ENCODE measurements at regions not wholly inside any gene's neighbourhood (a gene's known extent, or its start where the extent isn't known, plus 50 kb on each side); places are given as distances from the start of the nearest gene placed in this dataset.

DNA sequence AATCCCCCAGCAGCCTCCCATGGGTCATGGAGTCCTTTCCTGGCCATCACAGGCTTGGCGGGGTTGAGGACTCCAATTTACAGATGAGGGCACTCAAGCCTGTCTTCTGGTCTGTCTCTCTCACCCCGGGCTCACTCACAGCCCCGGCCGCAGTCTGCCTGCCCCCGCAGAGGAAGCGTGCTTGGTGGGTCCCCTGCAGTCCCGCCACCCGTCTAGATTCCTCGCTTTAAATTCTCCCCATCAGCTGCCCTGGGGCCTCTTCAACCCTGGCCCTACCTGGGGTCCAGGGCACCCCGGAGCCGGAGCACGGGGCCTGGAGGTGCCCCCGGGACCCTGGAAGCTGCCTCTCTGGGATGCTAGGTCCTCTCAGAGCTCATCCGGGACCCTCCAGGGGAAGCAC, 92.9 kb downstream of the ENGASE start:
- Histone ChIP-seq H3K4me3 (ENCODE audit: low read length in 2 of 2) (no peak overlapping the region), H3K27me3 (ENCODE audit: control insufficient read depth in 2 of 2, insufficient read depth in 2 of 2, low read length in 2 of 2) (peaks cover 8 to 11% of the 10 kb centered on the region in 2 donors), H3K9me3 (ENCODE audit: control insufficient read depth in 2 of 2, low read length in 2 of 2) (no peaks in the 10 kb centered on the region), H3K4me1 (ENCODE audit: control insufficient read depth in 2 of 2, insufficient read depth in 2 of 2, low read length in 2 of 2) (no peaks in the 10 kb centered on the region), H3K36me3 (ENCODE audit: control insufficient read depth in 2 of 2, insufficient read depth in 2 of 2, low read length in 2 of 2) (no peaks in the 10 kb centered on the region), H3K9ac (ENCODE audit: low read depth in 1 of 2, low read length in 2 of 2) (no peak overlapping the region), H3K27ac (ENCODE audit: low read depth in 2 of 2, low read length in 2 of 2) (no peak overlapping the region)

DNA sequence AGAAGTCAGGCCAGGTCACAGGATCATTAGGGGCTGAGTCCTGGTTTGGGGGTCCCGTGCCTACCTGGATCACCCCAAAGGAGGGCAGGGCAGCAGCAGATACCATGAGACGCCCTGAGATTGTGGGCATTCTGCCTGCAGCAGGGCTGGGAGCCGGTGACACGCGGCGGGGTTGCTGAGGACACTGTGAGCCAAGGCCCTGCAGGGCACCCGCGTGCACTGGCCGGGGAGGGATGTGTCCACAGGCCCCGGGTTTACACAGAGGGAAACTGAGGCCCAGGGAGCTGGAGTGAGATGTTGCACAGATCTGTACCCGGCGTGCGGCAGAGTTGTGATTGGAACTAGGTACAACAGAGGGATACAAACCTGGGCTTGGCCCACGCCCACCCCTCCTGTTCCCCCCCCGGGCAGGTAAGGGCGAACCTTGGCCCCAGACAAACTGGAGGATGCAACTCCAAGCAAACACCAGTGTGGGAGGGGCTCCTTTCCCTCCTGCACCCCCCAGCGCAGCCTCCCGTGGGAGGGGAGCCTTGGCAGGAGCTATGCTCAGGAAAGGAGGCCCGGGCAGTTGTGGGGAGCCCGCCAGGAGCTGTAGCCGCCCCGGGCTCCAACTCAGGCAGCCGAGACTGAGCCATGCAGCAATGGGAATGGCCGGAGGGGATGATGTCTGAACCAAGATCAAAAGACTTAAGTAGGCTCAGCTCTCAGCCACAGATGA, 91.3 kb downstream of the ENGASE start:
- Histone ChIP-seq H3K27ac (ENCODE audit: low read depth in 2 of 2, low read length in 2 of 2) (no peak overlapping the region), H3K27me3 (ENCODE audit: control insufficient read depth in 2 of 2, insufficient read depth in 2 of 2, low read length in 2 of 2) (peaks cover 8 to 11% of the 10 kb centered on the region in 2 donors), H3K36me3 (ENCODE audit: control insufficient read depth in 2 of 2, insufficient read depth in 2 of 2, low read length in 2 of 2) (no peaks in the 10 kb centered on the region), H3K4me3 (ENCODE audit: low read length in 2 of 2) (no peak overlapping the region), H3K9me3 (ENCODE audit: control insufficient read depth in 2 of 2, low read length in 2 of 2) (no peaks in the 10 kb centered on the region), H3K9ac (ENCODE audit: low read depth in 1 of 2, low read length in 2 of 2) (no peak overlapping the region), H3K4me1 (ENCODE audit: control insufficient read depth in 2 of 2, insufficient read depth in 2 of 2, low read length in 2 of 2) (no peaks in the 10 kb centered on the region)

DNA sequence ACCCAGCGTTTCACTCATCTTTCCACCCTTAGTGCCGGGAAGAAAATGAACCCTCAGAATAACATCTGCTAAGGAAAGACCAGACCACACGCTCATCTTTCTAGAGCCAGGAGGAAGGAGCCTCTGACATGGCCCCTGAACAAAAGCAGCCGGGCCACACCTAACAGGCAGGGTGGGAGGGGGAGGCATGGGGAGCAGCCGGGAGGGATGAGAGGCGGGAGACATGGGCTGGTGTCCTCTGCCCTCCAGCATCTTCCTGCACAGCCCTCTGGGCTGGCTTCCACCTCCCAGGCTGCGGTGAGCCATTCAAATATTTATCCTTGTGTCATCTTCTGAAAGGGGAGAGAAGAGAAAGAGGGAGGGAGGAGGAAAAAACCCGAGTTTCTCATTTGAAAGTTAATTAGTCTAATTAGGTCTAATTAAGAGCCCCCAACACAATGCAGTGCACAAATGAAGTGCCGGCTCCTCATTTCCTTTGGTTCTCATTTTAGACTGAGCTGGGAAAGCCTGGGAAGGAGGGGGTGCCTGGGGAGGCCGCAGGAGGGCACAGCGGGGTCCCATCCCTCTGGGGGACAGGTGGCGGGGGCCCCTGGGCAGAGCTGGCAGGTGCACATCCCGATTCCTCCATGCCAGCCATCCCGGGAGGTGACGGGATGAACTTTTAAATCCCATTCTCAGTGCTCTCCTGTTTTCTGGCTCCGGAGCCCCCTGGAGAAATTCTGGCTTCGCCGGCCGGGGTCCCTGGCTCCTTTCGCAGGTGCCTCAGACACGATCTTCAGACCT, 90.5 kb downstream of the ENGASE start:
- no peaks in the 10 kb centered on the region for H3K4me1 ChIP-seq (ENCODE audit: control insufficient read depth in 2 of 2, insufficient read depth in 2 of 2, low read length in 2 of 2)
- H3K9ac ChIP-seq (ENCODE audit: low read depth in 1 of 2, low read length in 2 of 2), result no peak overlapping the region
- no peak overlapping the region for H3K27ac ChIP-seq (ENCODE audit: low read depth in 2 of 2, low read length in 2 of 2)
- H3K27me3 ChIP-seq (ENCODE audit: control insufficient read depth in 2 of 2, insufficient read depth in 2 of 2, low read length in 2 of 2), result peaks cover 5 to 10% of the 10 kb centered on the region in 2 donors
- H3K36me3 ChIP-seq (ENCODE audit: control insufficient read depth in 2 of 2, insufficient read depth in 2 of 2, low read length in 2 of 2), result no peaks in the 10 kb centered on the region
- no peaks in the 10 kb centered on the region for H3K9me3 ChIP-seq (ENCODE audit: control insufficient read depth in 2 of 2, low read length in 2 of 2)
- no peak overlapping the region for H3K4me3 ChIP-seq (ENCODE audit: low read length in 2 of 2)

DNA sequence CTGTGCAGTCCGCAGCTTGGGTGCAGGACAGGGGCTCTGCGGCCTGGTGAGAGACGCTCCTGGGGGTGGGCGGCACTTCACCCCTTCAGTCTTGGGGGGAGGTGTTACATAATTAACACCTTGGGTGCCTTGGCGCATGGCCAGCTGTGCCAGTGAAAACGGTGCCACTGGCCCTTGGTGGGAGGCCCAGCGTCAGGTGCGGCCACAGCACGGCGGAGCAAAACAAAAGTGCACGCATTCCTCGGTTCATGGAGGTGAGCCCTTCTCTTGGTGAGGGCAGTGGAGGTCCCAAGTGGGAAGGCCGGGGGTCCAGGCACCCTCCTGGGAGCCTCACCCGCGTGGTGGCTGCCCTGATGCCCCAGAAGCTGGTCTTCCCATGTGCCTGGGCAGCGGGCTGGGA, 89.8 kb downstream of the ENGASE start:
- Histone ChIP-seq H3K4me1 (ENCODE audit: control insufficient read depth in 2 of 2, insufficient read depth in 2 of 2, low read length in 2 of 2) (no peaks in the 10 kb centered on the region), H3K4me3 (ENCODE audit: low read length in 2 of 2) (no peak overlapping the region), H3K9me3 (ENCODE audit: control insufficient read depth in 2 of 2, low read length in 2 of 2) (no peaks in the 10 kb centered on the region), H3K27ac (ENCODE audit: low read depth in 2 of 2, low read length in 2 of 2) (no peak overlapping the region), H3K36me3 (ENCODE audit: control insufficient read depth in 2 of 2, insufficient read depth in 2 of 2, low read length in 2 of 2) (no peaks in the 10 kb centered on the region), H3K9ac (ENCODE audit: low read depth in 1 of 2, low read length in 2 of 2) (no peak overlapping the region), H3K27me3 (ENCODE audit: control insufficient read depth in 2 of 2, insufficient read depth in 2 of 2, low read length in 2 of 2) (peaks cover 5 to 7% of the 10 kb centered on the region in 2 donors)

DNA sequence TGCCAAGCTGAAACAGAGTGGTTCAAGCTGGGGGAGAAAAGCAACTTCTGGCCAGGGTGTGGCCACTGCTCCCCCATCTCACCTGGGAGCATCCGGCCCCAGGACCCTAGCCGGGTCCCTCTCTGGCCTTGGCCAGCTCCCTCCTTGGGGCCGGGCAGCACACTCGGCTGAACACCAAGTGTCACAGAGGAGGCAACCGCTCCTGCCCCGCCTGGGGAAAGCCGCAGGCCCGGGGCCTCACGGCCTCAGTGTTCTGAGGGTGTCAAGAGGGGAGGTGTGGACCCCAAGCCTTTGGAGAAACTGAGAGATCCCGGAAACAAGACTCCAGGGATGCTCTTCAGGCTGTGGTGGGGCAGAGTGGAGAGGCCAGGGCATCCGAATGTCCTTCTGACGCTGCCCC, 88.4 kb downstream of the ENGASE start:
- Histone ChIP-seq H3K4me1 (ENCODE audit: control insufficient read depth in 2 of 2, insufficient read depth in 2 of 2, low read length in 2 of 2) (no peaks in the 10 kb centered on the region), H3K27ac (ENCODE audit: low read depth in 2 of 2, low read length in 2 of 2) (no peak overlapping the region), H3K9me3 (ENCODE audit: control insufficient read depth in 2 of 2, low read length in 2 of 2) (no peaks in the 10 kb centered on the region), H3K9ac (ENCODE audit: low read depth in 1 of 2, low read length in 2 of 2) (no peak overlapping the region), H3K36me3 (ENCODE audit: control insufficient read depth in 2 of 2, insufficient read depth in 2 of 2, low read length in 2 of 2) (no peaks in the 10 kb centered on the region), H3K4me3 (ENCODE audit: low read length in 2 of 2) (no peak overlapping the region), H3K27me3 (ENCODE audit: control insufficient read depth in 2 of 2, insufficient read depth in 2 of 2, low read length in 2 of 2) (peaks cover 5 to 7% of the 10 kb centered on the region in 2 donors)

DNA sequence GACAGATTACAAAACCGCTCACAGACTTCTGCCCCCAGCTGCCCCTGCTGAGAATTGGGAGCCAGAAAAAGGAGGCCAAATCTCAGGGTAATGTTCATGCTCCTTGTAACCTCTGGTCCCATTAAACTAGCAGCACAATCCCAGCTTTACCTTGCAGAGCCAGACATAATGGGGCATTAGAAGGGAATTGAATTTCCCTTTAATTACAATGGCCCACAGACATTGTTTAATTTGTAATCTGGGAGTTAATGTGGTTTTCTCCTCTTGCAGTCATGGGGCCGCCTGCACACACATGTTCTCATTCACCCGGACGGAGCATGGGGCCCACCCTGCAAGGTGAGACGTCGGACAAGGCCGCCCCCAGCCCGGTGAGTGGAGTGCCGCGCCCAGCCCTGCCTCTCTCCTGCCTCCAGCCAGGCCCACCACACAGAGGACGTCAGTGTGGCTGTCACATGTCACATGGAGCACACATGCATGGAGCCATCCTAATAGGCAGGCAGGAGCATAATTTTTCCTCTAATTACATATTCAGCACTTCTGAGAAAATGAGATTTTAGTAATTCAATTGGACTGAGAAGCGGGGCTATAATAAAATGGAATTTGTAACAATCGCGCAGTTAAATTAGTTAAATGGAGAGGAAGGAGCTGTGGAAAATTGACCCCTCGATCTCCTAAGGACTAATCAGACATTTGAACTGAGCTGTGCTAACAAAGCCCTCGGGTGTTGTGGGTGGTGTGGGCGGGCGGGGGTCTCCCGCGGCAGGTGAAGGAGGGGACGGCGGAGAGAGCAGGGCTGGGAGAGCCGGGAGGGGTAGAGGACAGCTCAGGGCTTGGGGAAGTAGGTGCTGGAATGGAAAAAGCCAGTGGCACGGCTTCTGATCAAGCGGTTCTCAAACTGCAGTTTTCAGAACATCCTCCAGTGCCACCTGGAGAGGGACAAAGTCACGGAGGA, 87.7 kb downstream of the ENGASE start:
- no peaks in the 10 kb centered on the region for H3K9me3 ChIP-seq (ENCODE audit: control insufficient read depth in 2 of 2, low read length in 2 of 2)
- H3K27ac ChIP-seq (ENCODE audit: low read depth in 2 of 2, low read length in 2 of 2), result no peak overlapping the region

DNA sequence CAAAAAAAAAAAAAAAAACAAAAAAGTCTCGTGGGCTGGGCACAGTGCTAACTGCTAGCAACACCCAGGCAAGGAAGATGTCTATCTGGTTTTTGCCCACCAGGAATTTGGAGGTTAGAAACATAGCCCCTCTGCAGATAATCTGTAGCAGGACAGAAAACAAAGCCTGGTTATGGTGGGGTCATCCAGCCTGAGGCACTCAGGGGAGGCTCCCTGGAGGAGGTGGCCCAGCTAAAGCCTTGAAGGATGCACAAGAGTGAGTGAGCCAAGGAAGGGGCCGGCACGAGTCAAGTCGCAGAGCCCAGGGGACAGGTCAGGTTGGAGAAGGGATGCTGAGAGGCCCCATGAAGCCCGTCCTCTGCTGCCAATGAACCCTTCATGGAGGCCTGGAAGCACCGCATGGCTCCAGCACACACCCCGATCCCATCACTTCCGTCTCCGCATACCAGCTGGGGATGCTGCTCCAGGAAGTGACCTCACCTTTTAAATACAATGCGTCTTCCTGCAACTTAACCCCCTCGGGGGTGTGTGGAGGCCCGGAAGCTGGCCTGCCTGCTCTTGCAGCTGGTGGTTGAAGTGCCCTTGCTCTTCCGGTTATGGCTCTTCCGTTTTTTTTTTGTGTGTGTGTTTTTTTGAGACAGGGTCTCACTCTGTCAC, 86.5 kb downstream of the ENGASE start:
- H3K9me3 ChIP-seq (ENCODE audit: control insufficient read depth in 2 of 2, low read length in 2 of 2), result no peaks in the 10 kb centered on the region
- no peak overlapping the region for H3K4me3 ChIP-seq (ENCODE audit: low read length in 2 of 2)
- H3K27ac ChIP-seq (ENCODE audit: low read depth in 2 of 2, low read length in 2 of 2), result no peak overlapping the region
- no peaks in the 10 kb centered on the region for H3K4me1 ChIP-seq (ENCODE audit: control insufficient read depth in 2 of 2, insufficient read depth in 2 of 2, low read length in 2 of 2)
- H3K9ac ChIP-seq (ENCODE audit: low read depth in 1 of 2, low read length in 2 of 2), result no peak overlapping the region
- H3K27me3 ChIP-seq (ENCODE audit: control insufficient read depth in 2 of 2, insufficient read depth in 2 of 2, low read length in 2 of 2), result peaks cover 4 to 5% of the 10 kb centered on the region in 2 donors
- no peaks in the 10 kb centered on the region for H3K36me3 ChIP-seq (ENCODE audit: control insufficient read depth in 2 of 2, insufficient read depth in 2 of 2, low read length in 2 of 2)

More for the DNA sequence above, 87.7 kb downstream of the ENGASE start:
- Histone ChIP-seq H3K36me3 (ENCODE audit: control insufficient read depth in 2 of 2, insufficient read depth in 2 of 2, low read length in 2 of 2) (no peaks in the 10 kb centered on the region), H3K4me1 (ENCODE audit: control insufficient read depth in 2 of 2, insufficient read depth in 2 of 2, low read length in 2 of 2) (no peaks in the 10 kb centered on the region), H3K4me3 (ENCODE audit: low read length in 2 of 2) (no peak overlapping the region), H3K27me3 (ENCODE audit: control insufficient read depth in 2 of 2, insufficient read depth in 2 of 2, low read length in 2 of 2) (peaks cover 5 to 7% of the 10 kb centered on the region in 2 donors), H3K9ac (ENCODE audit: low read depth in 1 of 2, low read length in 2 of 2) (no peak overlapping the region)

DNA sequence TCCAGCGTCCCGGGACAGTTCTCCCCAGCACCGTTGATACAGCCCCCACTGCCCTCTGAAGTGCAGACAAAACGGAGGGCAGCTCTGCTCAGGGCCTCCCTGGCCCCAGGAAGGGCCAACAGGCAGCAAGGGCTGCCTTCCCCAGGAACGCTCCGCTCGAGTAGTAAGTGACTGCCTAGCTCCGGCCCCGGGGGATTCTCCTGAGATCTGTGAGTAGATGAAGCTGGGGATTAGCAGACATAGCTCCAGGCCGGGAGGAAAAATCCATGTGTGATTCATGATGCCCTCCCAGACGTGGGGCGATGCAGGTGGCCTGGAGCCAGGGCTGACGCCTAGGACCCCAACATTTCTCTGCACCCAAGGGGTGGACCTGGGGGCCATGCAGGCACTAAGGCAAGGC, 85.3 kb downstream of the ENGASE start:
- Histone ChIP-seq H3K4me3 (ENCODE audit: low read length in 2 of 2) (no peak overlapping the region), H3K9ac (ENCODE audit: low read depth in 1 of 2, low read length in 2 of 2) (no peak overlapping the region), H3K27ac (ENCODE audit: low read depth in 2 of 2, low read length in 2 of 2) (no peak overlapping the region), H3K9me3 (ENCODE audit: control insufficient read depth in 2 of 2, low read length in 2 of 2) (no peaks in the 10 kb centered on the region), H3K36me3 (ENCODE audit: control insufficient read depth in 2 of 2, insufficient read depth in 2 of 2, low read length in 2 of 2) (no peaks in the 10 kb centered on the region), H3K27me3 (ENCODE audit: control insufficient read depth in 2 of 2, insufficient read depth in 2 of 2, low read length in 2 of 2) (peaks cover 3 to 5% of the 10 kb centered on the region in 2 donors), H3K4me1 (ENCODE audit: control insufficient read depth in 2 of 2, insufficient read depth in 2 of 2, low read length in 2 of 2) (no peaks in the 10 kb centered on the region)

DNA sequence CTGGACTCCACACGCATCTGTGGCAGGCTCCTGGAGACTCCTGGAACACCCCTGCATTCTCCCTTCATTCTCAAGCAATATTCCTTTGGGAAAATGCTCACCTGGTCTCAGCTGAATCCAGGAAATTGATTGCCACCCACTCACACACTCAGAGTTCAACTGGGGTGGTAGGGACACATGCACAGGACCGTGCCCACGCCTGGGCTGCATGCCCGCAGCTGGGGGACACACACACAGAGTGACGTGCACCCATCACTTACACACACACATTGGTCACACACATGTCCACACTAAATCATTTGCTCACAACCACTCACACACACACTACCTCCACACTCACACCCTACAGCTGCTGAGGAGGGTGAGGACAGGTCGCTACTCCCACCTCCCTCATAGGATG, 84.8 kb downstream of the ENGASE start:
- Histone ChIP-seq H3K36me3 (ENCODE audit: control insufficient read depth in 2 of 2, insufficient read depth in 2 of 2, low read length in 2 of 2) (no peaks in the 10 kb centered on the region), H3K4me3 (ENCODE audit: low read length in 2 of 2) (no peak overlapping the region), H3K27ac (ENCODE audit: low read depth in 2 of 2, low read length in 2 of 2) (no peak overlapping the region), H3K9ac (ENCODE audit: low read depth in 1 of 2, low read length in 2 of 2) (no peak overlapping the region), H3K9me3 (ENCODE audit: control insufficient read depth in 2 of 2, low read length in 2 of 2) (no peaks in the 10 kb centered on the region), H3K4me1 (ENCODE audit: control insufficient read depth in 2 of 2, insufficient read depth in 2 of 2, low read length in 2 of 2) (no peaks in the 10 kb centered on the region), H3K27me3 (ENCODE audit: control insufficient read depth in 2 of 2, insufficient read depth in 2 of 2, low read length in 2 of 2) (peaks cover 0 to 4% of the 10 kb centered on the region in 2 donors)
